Tibial nerve (tissue), 4 donors: ENCODE measurements at regions not wholly inside any gene's neighbourhood (a gene's known extent, or its start where the extent isn't known, plus 50 kb on each side); places are given as distances from the start of the nearest gene placed in this dataset.

Experiments used
- CTCF ChIP-seq, 5 experiments: fragments of 200-600 bp in 3 of 5; fragments of 450-650 bp in 2 of 5; sonication (generic) in 3 of 5; IDR thresholded peaks; one replicate each; pipeline ENCODE4 v1.5.1; 2016 to 2019; ENCODE audit warnings: antibody characterized with exemption in 5 of 5, mild to moderate bottlenecking in 3 of 5, moderate library complexity in 2 of 5
- EP300 ChIP-seq, 2 donors: sonication (generic); formaldehyde crosslinking; IDR thresholded peaks; one replicate each; pipeline ENCODE4 v1.6.1; 2017; ENCODE audit warnings: antibody characterized with exemption in 2 of 2, mild to moderate bottlenecking in 1 of 2
- POLR2A ChIP-seq, 2 donors: fragments of 450-650 bp; IDR thresholded peaks; one replicate each; pipeline ENCODE4 v1.6.1; 2017; ENCODE audit warnings: antibody characterized with exemption in 2 of 2, mild to moderate bottlenecking in 2 of 2, moderate library complexity in 2 of 2

- TF ChIP-seq POLR2A (IDR thresholded peaks at IDR 0.05) (no peak), EP300 (IDR thresholded peaks at IDR 0.05) (no peak), CTCF (IDR thresholded peaks at IDR 0.05) (no peak)
Measured at GRCh38 chr10:121088524-121088923, 237.4 kb downstream of the WDR11 start.
